ENCODE measurements at regions not wholly inside any gene's neighbourhood (a gene's known extent, or its start where the extent isn't known, plus 50 kb on each side); places are given as distances from the start of the nearest gene placed in this dataset.
A peak's percentile ranks its signal among the peaks of the same experiment; 100 is the strongest.

- TF ChIP-seq, protein P1, sequence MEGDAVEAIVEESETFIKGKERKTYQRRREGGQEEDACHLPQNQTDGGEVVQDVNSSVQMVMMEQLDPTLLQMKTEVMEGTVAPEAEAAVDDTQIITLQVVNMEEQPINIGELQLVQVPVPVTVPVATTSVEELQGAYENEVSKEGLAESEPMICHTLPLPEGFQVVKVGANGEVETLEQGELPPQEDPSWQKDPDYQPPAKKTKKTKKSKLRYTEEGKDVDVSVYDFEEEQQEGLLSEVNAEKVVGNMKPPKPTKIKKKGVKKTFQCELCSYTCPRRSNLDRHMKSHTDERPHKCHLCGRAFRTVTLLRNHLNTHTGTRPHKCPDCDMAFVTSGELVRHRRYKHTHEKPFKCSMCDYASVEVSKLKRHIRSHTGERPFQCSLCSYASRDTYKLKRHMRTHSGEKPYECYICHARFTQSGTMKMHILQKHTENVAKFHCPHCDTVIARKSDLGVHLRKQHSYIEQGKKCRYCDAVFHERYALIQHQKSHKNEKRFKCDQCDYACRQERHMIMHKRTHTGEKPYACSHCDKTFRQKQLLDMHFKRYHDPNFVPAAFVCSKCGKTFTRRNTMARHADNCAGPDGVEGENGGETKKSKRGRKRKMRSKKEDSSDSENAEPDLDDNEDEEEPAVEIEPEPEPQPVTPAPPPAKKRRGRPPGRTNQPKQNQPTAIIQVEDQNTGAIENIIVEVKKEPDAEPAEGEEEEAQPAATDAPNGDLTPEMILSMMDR (IDR thresholded peaks at IDR 0.05): peak; percentile 29 to 34
- DNase-seq (peak; percentile 38 to 89 (median 66)), ATAC-seq (peak; percentile 78)
- H3K36me3 ChIP-seq: no peaks in the 10 kb centered on the region
- intact Hi-C loops (cut with DNase I): no loop called here
- peak overlapping the region in 1 of 2 donors; percentile 26 for H3K27ac ChIP-seq
- peaks cover 6 to 14% of the 10 kb centered on the region in 2 donors for H3K4me1 ChIP-seq
- H3K27me3 ChIP-seq: peaks cover 14 to 44% of the 10 kb centered on the region in 2 donors
- no peaks in the 10 kb centered on the region for H3K9me3 ChIP-seq
- H3K4me3 ChIP-seq: peak overlapping the region in 1 of 2 donors; percentile 29
These were observed 250.8 kb upstream of the RPL38 start for GRCh38 chr17:73952480-73953205.

DNA sequence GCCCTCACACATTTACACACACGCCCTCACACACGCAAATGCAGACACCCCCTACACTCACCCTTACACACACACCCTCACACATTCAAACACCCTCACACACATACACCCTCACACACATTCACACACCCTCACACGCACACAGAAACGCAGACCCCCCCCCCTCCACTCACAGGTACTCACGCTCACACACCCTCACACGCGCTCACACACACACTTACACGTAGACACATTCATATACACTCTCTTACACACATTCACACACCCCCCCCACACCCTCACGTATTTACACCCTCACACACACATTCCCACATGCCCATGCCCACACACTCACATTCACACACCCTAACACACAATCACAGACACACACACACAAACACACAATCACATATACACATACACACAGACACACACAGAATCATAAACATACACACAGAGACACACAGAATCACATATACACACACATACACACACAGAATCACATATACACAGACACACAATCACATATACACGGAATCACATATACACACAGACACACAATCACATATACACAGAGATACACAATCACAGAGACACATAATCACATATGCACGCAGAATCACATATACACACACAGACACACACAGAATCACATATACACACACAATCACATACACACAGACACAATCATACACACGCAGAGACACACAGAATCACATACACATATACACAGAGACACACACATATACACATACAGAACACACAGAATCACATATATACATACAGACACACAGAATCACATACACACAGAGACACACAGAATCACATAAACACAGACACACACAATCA is 250.1 kb upstream of the RPL38 start:
- no peak overlapping the region for H3K27ac ChIP-seq
- H3K9me3 ChIP-seq: no peaks in the 10 kb centered on the region
- intact Hi-C loops (cut with DNase I): no loop called here
- no peak for DNase-seq
- no peak for ATAC-seq
- H3K36me3 ChIP-seq: no peaks in the 10 kb centered on the region
- TF ChIP-seq, protein P1 (IDR thresholded peaks at IDR 0.05): no peak
- H3K4me3 ChIP-seq: no peak overlapping the region
- H3K27me3 ChIP-seq: peaks cover 14 to 41% of the 10 kb centered on the region in 2 donors
- peaks cover 6 to 14% of the 10 kb centered on the region in 2 donors for H3K4me1 ChIP-seq

DNA sequence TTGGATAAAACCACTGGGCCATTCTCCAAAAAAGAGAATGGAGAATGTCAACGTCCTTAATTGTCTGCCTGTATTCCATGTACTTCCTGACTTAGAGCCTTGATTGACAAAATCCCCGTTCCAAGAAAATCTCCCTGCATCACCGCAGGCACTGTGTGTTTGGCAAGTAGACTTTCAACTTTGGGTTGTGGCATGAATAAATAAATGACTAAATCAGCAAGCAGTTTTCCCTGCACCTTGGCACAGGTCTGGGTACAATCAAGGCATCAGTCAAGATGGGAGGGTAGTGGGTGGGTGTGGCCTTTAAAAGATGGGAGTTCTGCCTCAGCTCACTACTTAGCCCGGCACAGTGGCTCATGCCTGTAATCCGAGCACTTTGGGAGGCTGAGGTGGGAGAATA is 248.5 kb upstream of the RPL38 start:
- ATAC-seq (no peak), DNase-seq (no peak)
- Histone ChIP-seq H3K9me3 (no peaks in the 10 kb centered on the region), H3K36me3 (no peaks in the 10 kb centered on the region), H3K4me1 (peaks cover 6 to 14% of the 10 kb centered on the region in 2 donors), H3K27me3 (peaks cover 14 to 37% of the 10 kb centered on the region in 2 donors), H3K27ac (no peak overlapping the region), H3K4me3 (no peak overlapping the region)
- intact Hi-C loops (cut with DNase I): no loop called here
- TF ChIP-seq, protein P1 (IDR thresholded peaks at IDR 0.05): no peak

DNA sequence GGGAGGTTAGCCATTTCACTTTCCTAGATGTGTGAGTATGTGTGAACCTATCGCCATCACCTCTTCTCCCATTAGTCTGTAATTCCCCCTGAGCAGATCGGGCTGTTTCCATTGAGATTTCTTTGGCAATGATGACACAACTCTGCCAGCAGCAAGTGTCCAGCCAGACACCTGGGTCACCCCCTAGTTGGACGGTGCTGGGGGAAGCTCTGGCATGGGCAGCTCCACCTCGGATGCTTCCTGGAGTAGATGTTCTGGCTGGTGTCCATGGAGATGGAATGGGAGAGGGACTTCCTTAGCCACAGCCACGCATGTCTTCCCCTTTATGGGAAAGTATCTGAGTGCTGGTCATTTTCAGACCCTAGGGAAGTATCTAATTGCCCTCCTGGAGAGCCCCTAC is 247.9 kb upstream of the RPL38 start:
- Histone ChIP-seq H3K4me1 (peaks cover 6 to 16% of the 10 kb centered on the region in 2 donors), H3K36me3 (no peaks in the 10 kb centered on the region), H3K27me3 (peaks cover 14 to 31% of the 10 kb centered on the region in 2 donors), H3K4me3 (no peak overlapping the region), H3K27ac (no peak overlapping the region), H3K9me3 (no peaks in the 10 kb centered on the region)
- DNase-seq (no peak), ATAC-seq (no peak)
- TF ChIP-seq, protein P1 (IDR thresholded peaks at IDR 0.05): no peak
- intact Hi-C loops (cut with DNase I): no loop called here

DNA sequence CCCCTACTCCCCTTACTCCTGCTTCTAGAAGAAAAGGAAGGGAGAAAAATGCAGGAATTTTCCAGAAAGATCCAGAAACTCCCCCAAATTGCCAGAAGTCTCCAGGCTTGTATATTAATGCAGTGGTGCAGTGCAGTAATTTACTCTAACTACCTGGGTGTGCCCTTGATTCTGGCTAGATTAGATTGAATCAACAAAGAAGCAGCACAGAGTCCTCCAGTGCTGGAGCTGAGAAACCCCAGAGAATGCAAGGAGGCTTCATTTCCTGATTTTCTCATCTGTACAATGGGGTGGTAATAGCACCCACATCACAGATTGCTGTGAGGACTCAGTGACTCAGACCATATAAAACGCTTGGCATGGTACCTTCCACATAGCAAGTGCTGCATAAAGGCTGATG is 247.3 kb upstream of the RPL38 start:
- no peak for ATAC-seq
- intact Hi-C loops (cut with DNase I): no loop called here

More for the DNA sequence above, 247.3 kb upstream of the RPL38 start:
- peaks cover 6 to 16% of the 10 kb centered on the region in 2 donors for H3K4me1 ChIP-seq
- TF ChIP-seq, protein P1 (IDR thresholded peaks at IDR 0.05): no peak
- H3K36me3 ChIP-seq: no peaks in the 10 kb centered on the region
- no peak overlapping the region for H3K27ac ChIP-seq
- peaks cover 14 to 25% of the 10 kb centered on the region in 2 donors for H3K27me3 ChIP-seq
- DNase-seq: no peak
- no peak overlapping the region for H3K4me3 ChIP-seq
- no peaks in the 10 kb centered on the region for H3K9me3 ChIP-seq

Measured in left lung (tissue), 4 donors.